ENCODE measurements at regions not wholly inside any gene's neighbourhood (a gene's known extent, or its start where the extent isn't known, plus 50 kb on each side); places are given as distances from the start of the nearest gene placed in this dataset.

- POLR2A ChIA-PET, result no interaction called here
- Histone ChIP-seq H3K4me3 (ENCODE audit: low read depth, low read length) (no peak overlapping the region), H3K4me1 (ENCODE audit: control insufficient read depth, insufficient read depth, low read length) (no peaks in the 10 kb centered on the region), H3K9me3 (ENCODE audit: control insufficient read depth, insufficient read depth, low read depth, low read length) (no peaks in the 10 kb centered on the region), H3K27ac (ENCODE audit: extremely low read depth, low read depth, low read length) (no peak overlapping the region), H3K36me3 (ENCODE audit: control insufficient read depth in 2 of 2, insufficient read depth in 1 of 2, low read length in 2 of 2) (no peaks in the 10 kb centered on the region)
- CTCF ChIA-PET, result no interaction called here
- TF ChIP-seq SP3 (tag by site-specific recombination; IDR thresholded peaks at IDR 0.05) (no peak), ZNF221 (tag by site-specific recombination; IDR thresholded peaks at IDR 0.05; ENCODE audit: borderline replicate concordance) (no peak), ZNF302 (tag by site-specific recombination; IDR thresholded peaks at IDR 0.05; ENCODE audit: low read depth) (no peak), ZNF529 (tag by site-specific recombination; IDR thresholded peaks at IDR 0.05; ENCODE audit: insufficient replicate concordance) (no peak), ZNF548 (tag by site-specific recombination; IDR thresholded peaks at IDR 0.05) (no peak), ZNF211 (tag by site-specific recombination; IDR thresholded peaks at IDR 0.05; ENCODE audit: low read depth) (no peak), ZEB2 (tag by site-specific recombination; IDR thresholded peaks at IDR 0.05) (no peak), ZNF830 (tag by site-specific recombination; IDR thresholded peaks at IDR 0.05; ENCODE audit: low read depth) (no peak)
Measured at GRCh38 chr10:111784946-111785465, 398.6 kb downstream of the GPAM start.

GRCh38 chr10:111785921-111786320, 397.6 kb downstream of the GPAM start:
- Histone ChIP-seq H3K27ac (ENCODE audit: extremely low read depth, low read depth, low read length) (no peak overlapping the region), H3K36me3 (ENCODE audit: control insufficient read depth in 2 of 2, insufficient read depth in 1 of 2, low read length in 2 of 2) (no peaks in the 10 kb centered on the region), H3K9me3 (ENCODE audit: control insufficient read depth, insufficient read depth, low read depth, low read length) (no peaks in the 10 kb centered on the region), H3K4me3 (ENCODE audit: low read depth, low read length) (no peak overlapping the region), H3K4me1 (ENCODE audit: control insufficient read depth, insufficient read depth, low read length) (no peaks in the 10 kb centered on the region)
- TF ChIP-seq KLF1 (tag by site-specific recombination; IDR thresholded peaks at IDR 0.05) (no peak), PATZ1 (tag by site-specific recombination; IDR thresholded peaks at IDR 0.05) (no peak), AEBP2 (tag by site-specific recombination; IDR thresholded peaks at IDR 0.05; ENCODE audit: borderline replicate concordance) (no peak)
- TF ChIP-seq, protein P1, sequence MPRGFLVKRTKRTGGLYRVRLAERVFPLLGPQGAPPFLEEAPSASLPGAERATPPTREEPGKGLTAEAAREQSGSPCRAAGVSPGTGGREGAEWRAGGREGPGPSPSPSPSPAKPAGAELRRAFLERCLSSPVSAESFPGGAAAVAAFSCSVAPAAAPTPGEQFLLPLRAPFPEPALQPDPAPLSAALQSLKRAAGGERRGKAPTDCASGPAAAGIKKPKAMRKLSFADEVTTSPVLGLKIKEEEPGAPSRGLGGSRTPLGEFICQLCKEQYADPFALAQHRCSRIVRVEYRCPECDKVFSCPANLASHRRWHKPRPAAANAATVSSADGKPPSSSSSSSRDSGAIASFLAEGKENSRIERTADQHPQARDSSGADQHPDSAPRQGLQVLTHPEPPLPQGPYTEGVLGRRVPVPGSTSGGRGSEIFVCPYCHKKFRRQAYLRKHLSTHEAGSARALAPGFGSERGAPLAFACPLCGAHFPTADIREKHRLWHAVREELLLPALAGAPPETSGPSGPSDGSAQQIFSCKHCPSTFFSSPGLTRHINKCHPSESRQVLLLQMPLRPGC (tag by site-specific recombination; IDR thresholded peaks at IDR 0.05), result no peak
- TF ChIP-seq, protein P2, sequence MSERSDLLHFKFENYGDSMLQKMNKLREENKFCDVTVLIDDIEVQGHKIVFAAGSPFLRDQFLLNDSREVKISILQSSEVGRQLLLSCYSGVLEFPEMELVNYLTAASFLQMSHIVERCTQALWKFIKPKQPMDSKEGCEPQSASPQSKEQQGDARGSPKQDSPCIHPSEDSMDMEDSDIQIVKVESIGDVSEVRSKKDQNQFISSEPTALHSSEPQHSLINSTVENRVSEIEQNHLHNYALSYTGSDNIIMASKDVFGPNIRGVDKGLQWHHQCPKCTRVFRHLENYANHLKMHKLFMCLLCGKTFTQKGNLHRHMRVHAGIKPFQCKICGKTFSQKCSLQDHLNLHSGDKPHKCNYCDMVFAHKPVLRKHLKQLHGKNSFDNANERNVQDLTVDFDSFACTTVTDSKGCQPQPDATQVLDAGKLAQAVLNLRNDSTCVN (tag by site-specific recombination; optimal IDR thresholded peaks at IDR 0.05), result no peak
- ChIA-PET CTCF (interaction anchor here (0.7 kb wide), 1 partner anchor 30 kb away, joined by 3 read pairs; no protein-coding TSS in a partner anchor), POLR2A (no interaction called here)

- H3K27ac ChIP-seq (ENCODE audit: extremely low read depth, low read depth, low read length), result no peak overlapping the region
- no peaks in the 10 kb centered on the region for H3K36me3 ChIP-seq (ENCODE audit: control insufficient read depth in 2 of 2, insufficient read depth in 1 of 2, low read length in 2 of 2)
- H3K4me1 ChIP-seq (ENCODE audit: control insufficient read depth, insufficient read depth, low read length), result no peaks in the 10 kb centered on the region
- H3K4me3 ChIP-seq (ENCODE audit: low read depth, low read length), result no peak overlapping the region
- ChIA-PET POLR2A (no interaction called here), CTCF (no interaction called here)
- no peaks in the 10 kb centered on the region for H3K9me3 ChIP-seq (ENCODE audit: control insufficient read depth, insufficient read depth, low read depth, low read length)
- TF ChIP-seq ZFP69B (tag by site-specific recombination; IDR thresholded peaks at IDR 0.05) (no peak), ZNF660 (tag by site-specific recombination; IDR thresholded peaks at IDR 0.05) (no peak), ZNF292 (tag by site-specific recombination; IDR thresholded peaks at IDR 0.05; ENCODE audit: borderline replicate concordance, low read depth) (no peak), AEBP2 (tag by site-specific recombination; IDR thresholded peaks at IDR 0.05; ENCODE audit: borderline replicate concordance) (no peak)
- TF ChIP-seq, protein P3, sequence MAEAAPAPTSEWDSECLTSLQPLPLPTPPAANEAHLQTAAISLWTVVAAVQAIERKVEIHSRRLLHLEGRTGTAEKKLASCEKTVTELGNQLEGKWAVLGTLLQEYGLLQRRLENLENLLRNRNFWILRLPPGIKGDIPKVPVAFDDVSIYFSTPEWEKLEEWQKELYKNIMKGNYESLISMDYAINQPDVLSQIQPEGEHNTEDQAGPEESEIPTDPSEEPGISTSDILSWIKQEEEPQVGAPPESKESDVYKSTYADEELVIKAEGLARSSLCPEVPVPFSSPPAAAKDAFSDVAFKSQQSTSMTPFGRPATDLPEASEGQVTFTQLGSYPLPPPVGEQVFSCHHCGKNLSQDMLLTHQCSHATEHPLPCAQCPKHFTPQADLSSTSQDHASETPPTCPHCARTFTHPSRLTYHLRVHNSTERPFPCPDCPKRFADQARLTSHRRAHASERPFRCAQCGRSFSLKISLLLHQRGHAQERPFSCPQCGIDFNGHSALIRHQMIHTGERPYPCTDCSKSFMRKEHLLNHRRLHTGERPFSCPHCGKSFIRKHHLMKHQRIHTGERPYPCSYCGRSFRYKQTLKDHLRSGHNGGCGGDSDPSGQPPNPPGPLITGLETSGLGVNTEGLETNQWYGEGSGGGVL (tag by site-specific recombination; IDR thresholded peaks at IDR 0.05), result no peak
Measured at GRCh38 chr10:111789821-111790220, 393.7 kb downstream of the GPAM start.

Data from HEK293 (cell line).